HG03045 (cell line): ENCODE measurements at regions not wholly inside any gene's neighbourhood (a gene's known extent, or its start where the extent isn't known, plus 50 kb on each side); places are given as distances from the start of the nearest gene placed in this dataset.

Experiments
- ATAC-seq: cut with Tn5 transposase; IDR thresholded peaks from one replicate; pipeline ENCODE4 v1.9.1; 2021; ENCODE audit warnings: mild to moderate bottlenecking, moderate library complexity; ENCODE audit not compliant: unreplicated experiment

GRCh38 chr4:96164814-96165351 is 325.0 kb downstream of the PDHA2 start:
- no peak for ATAC-seq

GRCh38 chr4:96166806-96167205 is 326.9 kb downstream of the PDHA2 start:
- no peak for ATAC-seq

GRCh38 chr4:96170198-96170597 is 330.3 kb downstream of the PDHA2 start:
- ATAC-seq = no peak

GRCh38 chr4:96173756-96174155 is 333.9 kb downstream of the PDHA2 start:
- ATAC-seq = no peak

GRCh38 chr4:96175871-96176270 is 336.0 kb downstream of the PDHA2 start:
- ATAC-seq = no peak

- no peak for ATAC-seq
These were observed 343.7 kb downstream of the PDHA2 start for GRCh38 chr4:96183611-96184010.

- no peak for ATAC-seq
These were observed 346.7 kb downstream of the PDHA2 start for GRCh38 chr4:96186593-96186992.

- no peak for ATAC-seq
These were observed 349.9 kb downstream of the PDHA2 start for GRCh38 chr4:96189761-96190160.

- ATAC-seq = no peak
These were observed 353.2 kb downstream of the PDHA2 start for GRCh38 chr4:96193061-96193460.

GRCh38 chr4:96194993-96195392 is 355.1 kb downstream of the PDHA2 start:
- ATAC-seq = no peak

- no peak for ATAC-seq
These were observed 365.4 kb downstream of the PDHA2 start for GRCh38 chr4:96205143-96205936.

- ATAC-seq = no peak
These were observed 387.6 kb downstream of the PDHA2 start for GRCh38 chr4:96227515-96227914.

GRCh38 chr4:96228463-96228862 is 388.6 kb downstream of the PDHA2 start:
- ATAC-seq = no peak

GRCh38 chr4:96240041-96240440 is 400.1 kb downstream of the PDHA2 start:
- no peak for ATAC-seq

- ATAC-seq = no peak
These were observed 401.9 kb downstream of the PDHA2 start for GRCh38 chr4:96241819-96242218.

GRCh38 chr4:96247096-96247495 is 407.2 kb downstream of the PDHA2 start:
- no peak for ATAC-seq

GRCh38 chr4:96248225-96248624 is 408.3 kb downstream of the PDHA2 start:
- ATAC-seq = no peak

- no peak for ATAC-seq
These were observed 420.3 kb downstream of the PDHA2 start for GRCh38 chr4:96260064-96260682.

GRCh38 chr4:96262057-96262456 is 422.2 kb downstream of the PDHA2 start:
- no peak for ATAC-seq

GRCh38 chr4:96263291-96263690 is 423.4 kb downstream of the PDHA2 start:
- ATAC-seq = no peak

GRCh38 chr4:96264941-96265463 is 425.1 kb downstream of the PDHA2 start:
- no peak for ATAC-seq

- no peak for ATAC-seq
These were observed 453.9 kb downstream of the PDHA2 start for GRCh38 chr4:96293806-96294205.
